GM19025 (cell line): ENCODE measurements at regions not wholly inside any gene's neighbourhood (a gene's known extent, or its start where the extent isn't known, plus 50 kb on each side); places are given as distances from the start of the nearest gene placed in this dataset.
A peak's percentile ranks its signal among the peaks of the same experiment; 100 is the strongest.

Source experiments
- ATAC-seq: cut with Tn5 transposase; IDR thresholded peaks from one replicate; pipeline ENCODE4 v1.9.1; 2021; ENCODE audit warnings: mild to moderate bottlenecking, low read depth, moderate library complexity; ENCODE audit not compliant: unreplicated experiment

GRCh38 chr6:139587469-139587868 lies 213.0 kb upstream of the CITED2 start:
- ATAC-seq = no peak

- no peak for ATAC-seq
These were observed 211.8 kb upstream of the CITED2 start for GRCh38 chr6:139586273-139586672.

GRCh38 chr6:139584599-139584998 lies 210.2 kb upstream of the CITED2 start:
- no peak for ATAC-seq

GRCh38 chr6:139583420-139583819 lies 209.0 kb upstream of the CITED2 start:
- ATAC-seq = no peak

GRCh38 chr6:139582956-139583355 lies 208.5 kb upstream of the CITED2 start:
- no peak for ATAC-seq

- no peak for ATAC-seq
These were observed 207.0 kb upstream of the CITED2 start for GRCh38 chr6:139581485-139581865.

- ATAC-seq = peak; percentile 83
These were observed 206.4 kb upstream of the CITED2 start for GRCh38 chr6:139580592-139581484.

DNA sequence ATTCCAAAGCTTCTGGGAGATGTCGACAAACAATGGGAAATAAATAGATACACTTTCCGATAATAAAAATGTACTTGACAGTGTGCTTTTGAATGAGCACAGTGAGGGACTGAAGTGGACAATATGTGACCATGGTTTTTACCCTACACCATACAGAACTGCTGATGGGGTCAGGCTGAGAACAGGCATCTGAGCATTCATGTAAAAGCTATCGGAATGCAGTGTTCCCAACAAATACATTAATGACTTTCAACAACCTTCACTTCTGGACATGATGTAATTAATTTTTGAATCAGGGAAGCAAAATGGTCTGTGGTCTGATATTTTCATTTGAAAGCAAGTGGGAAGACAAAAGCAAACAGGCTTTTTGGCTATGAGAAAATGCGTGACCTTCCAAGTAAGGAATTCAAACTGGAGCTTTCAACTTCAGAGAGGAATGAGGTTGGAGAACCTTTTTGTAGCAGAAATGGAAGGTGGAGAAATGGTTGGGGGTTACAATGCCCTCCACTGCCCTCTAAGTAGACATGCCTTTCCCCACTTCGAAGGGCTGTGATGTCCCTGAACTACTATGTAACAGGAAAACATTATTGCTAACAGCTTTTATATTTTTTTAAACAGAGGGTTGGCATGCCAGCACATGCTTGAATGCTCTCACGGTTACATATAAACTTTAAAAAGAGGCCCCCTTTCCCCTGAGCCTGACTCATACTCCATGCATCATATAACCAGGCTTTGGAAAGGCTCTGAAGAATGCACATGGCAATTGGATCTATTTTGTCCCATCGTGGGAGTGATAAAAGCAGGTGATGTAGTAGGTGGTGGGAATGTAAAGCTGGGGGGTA lies 203.5 kb upstream of the CITED2 start:
- no peak for ATAC-seq

DNA sequence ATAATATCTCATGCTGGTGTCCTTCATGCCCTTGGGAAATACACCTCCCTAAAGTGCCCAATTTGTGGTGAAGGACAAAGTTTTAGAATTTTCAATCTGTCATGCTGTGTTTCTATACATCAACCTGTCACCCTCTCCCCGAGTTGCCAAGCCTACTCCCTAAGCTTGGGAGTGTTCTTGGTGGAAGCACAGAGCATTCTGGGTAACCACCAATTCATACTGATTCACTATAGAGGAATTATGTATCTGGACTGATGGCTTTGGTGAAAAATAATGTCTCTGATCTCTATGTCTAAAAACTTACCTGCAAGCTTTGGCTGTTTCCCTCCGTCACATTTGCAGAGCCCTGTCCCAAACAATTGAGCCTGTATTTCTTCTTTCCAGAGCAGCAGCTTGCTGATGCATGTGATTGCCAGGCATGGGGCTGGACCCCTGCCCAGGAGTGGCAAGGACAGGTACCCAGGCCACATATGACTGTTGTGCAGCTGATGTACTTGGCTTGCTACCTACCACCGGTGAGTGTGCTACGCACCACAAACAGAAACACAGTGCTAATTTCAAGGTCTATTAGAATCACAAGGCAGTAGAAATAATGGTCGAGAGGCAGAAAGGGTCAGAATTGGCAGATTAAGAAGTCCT lies 202.8 kb upstream of the CITED2 start:
- no peak for ATAC-seq

DNA sequence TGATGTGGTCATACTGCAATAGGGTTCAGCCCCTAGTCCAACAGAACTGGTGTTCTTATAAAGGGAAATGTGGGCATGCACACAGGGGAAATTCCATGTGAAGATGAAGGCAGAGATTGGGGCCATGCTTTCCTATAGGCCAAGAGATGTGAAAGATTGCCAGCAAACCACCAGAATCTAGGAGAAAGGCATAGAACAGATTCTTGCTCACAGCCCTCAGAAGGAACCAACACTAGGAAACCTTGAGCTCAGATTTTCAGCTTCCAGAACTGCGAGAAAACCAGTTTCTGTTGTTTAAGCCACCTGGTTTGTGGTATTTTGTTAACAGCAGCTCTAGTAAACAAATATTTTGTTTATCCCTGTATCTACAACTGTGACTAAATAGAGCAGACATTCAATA lies 197.6 kb upstream of the CITED2 start:
- no peak for ATAC-seq

GRCh38 chr6:139570166-139570565 lies 195.7 kb upstream of the CITED2 start:
- ATAC-seq = no peak

GRCh38 chr6:139569566-139569965 lies 195.1 kb upstream of the CITED2 start:
- ATAC-seq = no peak

- no peak for ATAC-seq
These were observed 194.6 kb upstream of the CITED2 start for GRCh38 chr6:139568956-139569538.

GRCh38 chr6:139568151-139568955 lies 193.9 kb upstream of the CITED2 start:
- no peak for ATAC-seq

DNA sequence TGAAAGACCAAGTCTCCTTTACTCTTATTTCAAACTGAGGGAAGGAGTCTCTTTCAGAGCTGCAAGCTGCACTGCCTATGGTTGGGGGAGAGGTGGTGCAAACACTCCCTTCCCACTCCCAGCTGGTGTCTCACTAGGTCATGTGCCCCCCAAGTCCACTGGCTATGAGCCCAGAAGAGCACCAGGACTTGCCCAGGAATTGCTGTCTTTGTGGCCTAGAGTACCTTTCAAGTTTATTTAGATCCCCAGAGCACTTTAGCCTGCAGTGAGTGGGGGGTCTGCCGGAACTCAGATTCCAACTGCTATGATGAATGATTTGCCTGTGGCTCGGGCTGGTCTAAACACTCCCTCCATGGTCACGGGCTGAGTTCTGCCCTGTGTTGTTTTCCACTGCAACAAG lies 192.6 kb upstream of the CITED2 start:
- no peak for ATAC-seq

- ATAC-seq = no peak
These were observed 191.1 kb upstream of the CITED2 start for GRCh38 chr6:139565591-139565990.

DNA sequence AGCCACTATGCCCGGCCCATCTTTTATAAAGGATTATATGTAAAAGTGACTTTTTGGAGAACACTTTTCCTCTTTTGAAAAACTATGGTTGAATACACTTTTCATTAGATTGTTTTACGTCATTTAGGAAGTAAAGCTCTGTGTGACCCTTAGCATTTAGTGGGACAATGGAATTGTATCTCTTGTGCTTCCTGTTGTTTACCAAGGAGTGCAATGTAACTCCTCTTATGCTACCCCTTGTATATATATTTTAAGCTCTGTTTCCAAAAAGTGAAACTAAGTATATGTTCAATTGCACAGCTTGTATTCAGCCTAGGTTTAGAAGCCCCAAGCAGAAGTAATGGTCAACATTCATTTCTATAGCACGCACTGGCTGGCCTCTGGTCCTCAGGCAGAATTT lies 183.1 kb upstream of the CITED2 start:
- no peak for ATAC-seq

DNA sequence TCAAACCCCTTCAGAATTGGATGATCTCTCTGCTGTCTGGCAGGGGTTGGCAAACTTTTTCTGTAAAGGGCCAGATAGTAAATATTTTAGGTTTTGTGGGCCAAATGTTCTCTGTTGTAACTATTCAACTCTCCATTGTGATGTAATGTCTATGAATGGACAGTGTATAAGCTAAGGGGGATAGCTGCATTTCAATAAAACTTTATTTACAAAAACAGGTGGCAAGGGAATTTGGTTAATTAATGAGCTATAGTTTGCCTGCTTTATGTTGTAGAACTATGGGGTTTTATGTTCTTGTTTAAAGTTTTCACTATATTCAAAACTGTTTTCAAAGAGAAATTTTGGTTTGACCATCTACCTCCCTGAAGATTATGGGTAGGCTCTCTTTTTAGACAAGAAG lies 182.1 kb upstream of the CITED2 start:
- ATAC-seq = no peak

GRCh38 chr6:139553916-139554315 lies 179.5 kb upstream of the CITED2 start:
- ATAC-seq = no peak

DNA sequence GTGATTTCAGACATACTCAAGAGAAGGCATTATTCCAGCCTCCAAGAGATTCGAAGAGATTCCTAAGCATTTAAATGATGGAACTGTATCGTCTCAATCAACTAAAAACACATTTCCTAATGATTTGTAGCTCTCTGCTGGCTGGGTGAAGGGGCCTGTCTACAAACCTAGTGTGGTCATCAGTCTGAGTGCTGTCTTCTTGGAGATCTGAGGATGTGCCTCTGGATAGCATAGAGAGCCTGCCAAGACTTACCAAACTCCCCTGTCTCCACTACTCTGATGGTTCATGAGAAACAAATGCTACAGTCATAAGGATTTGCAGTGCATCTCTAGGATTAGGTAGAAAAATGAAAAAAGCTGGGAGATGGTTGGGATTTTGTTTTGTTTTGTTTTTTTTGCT lies 176.9 kb upstream of the CITED2 start:
- no peak for ATAC-seq
